Activated CD4-positive, alpha-beta memory T cell treated with anti-CD3 and anti-CD28 coated beads, Interleukin-2, amount 10 ng/mL, durations not matched to agents 7 days and 5 days (primary cell): ENCODE measurements at regions not wholly inside any gene's neighbourhood (a gene's known extent, or its start where the extent isn't known, plus 50 kb on each side); places are given as distances from the start of the nearest gene placed in this dataset.
A peak's percentile ranks its signal among the peaks of the same experiment; 100 is the strongest.

ENCODE experiments used
- CTCF ChIA-PET: fragments of 350-600 bp; sonication (Branson Sonifier 250); formaldehyde crosslinking; loops from one replicate; lab custom pipeline; 2021; ENCODE audit warnings: antibody characterized with exemption, inconsistent platforms; lab: Charles Lee
- POLR2A ChIA-PET: fragments of 350-600 bp; sonication (Branson Sonifier 250); formaldehyde crosslinking; loops from one replicate; lab custom pipeline; 2021; ENCODE audit warnings: antibody characterized with exemption; lab: Charles Lee
- DNase-seq: peaks from one replicate; pipeline ENCODE4 v3.0.0-alpha.2; 2020
- H3K27ac Mint-ChIP-seq: one replicate; pipeline ENCODE4 v1.8.0; 2021; ENCODE audit warnings: mild to moderate bottlenecking, mixed read lengths
- H3K27me3 Mint-ChIP-seq: one replicate; pipeline ENCODE4 v1.8.0; 2021; ENCODE audit warnings: mixed read lengths
- H3K36me3 Mint-ChIP-seq: one replicate; pipeline ENCODE4 v1.8.0; 2021; ENCODE audit warnings: low read depth, mixed read lengths
- H3K4me1 Mint-ChIP-seq: one replicate; pipeline ENCODE4 v1.8.0; 2021; ENCODE audit warnings: mixed read lengths
- H3K4me3 Mint-ChIP-seq: one replicate; pipeline ENCODE4 v1.8.0; 2021; ENCODE audit warnings: mild to moderate bottlenecking, mixed read lengths
- H3K9me3 Mint-ChIP-seq: one replicate; pipeline ENCODE4 v1.8.0; 2021; ENCODE audit warnings: mixed read lengths

DNA sequence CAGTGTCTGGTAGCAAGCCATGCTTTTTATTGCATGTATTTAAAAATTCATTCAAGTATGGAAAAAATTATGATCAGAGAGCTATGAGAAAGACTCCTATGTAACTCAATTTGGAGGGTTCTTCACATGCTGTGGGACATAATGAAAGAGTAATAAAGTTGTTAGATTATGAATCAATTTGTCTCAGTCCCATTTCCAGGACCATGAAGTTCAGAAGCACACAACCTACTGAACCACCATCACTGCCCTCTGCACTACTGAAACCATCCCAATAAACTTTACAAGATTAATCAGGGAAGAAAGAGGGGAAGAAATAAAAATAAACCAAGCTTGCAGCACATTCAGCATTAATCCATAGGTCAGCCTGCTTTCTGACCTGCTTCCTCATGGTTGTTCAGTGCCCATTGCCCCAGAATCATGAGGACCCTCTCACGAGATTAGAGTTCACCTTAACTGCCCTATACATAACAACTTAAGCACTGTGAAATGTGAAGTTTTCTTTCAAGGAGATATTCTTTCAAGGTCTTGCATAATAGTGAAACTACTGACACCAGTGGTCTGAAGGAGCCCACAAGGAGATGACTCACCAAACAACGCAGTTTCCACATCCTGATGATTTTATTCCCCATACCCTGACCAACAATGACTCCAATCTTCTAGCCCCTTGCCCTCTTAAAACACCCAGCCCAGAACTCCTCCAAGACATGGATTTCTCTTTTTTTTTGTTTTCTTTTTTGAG, 171.5 kb upstream of the ADCY1 start:
- no peak overlapping the region for H3K4me3 Mint-ChIP-seq
- peaks cover 7% of the 10 kb centered on the region for H3K9me3 Mint-ChIP-seq
- peaks cover 5% of the 10 kb centered on the region for H3K27me3 Mint-ChIP-seq
- CTCF ChIA-PET = no interaction called here
- no peak overlapping the region for H3K27ac Mint-ChIP-seq
- POLR2A ChIA-PET = no interaction called here
- no peaks in the 10 kb centered on the region for H3K36me3 Mint-ChIP-seq
- peak; percentile 26 for DNase-seq
- H3K4me1 Mint-ChIP-seq = peaks cover 14% of the 10 kb centered on the region

DNA sequence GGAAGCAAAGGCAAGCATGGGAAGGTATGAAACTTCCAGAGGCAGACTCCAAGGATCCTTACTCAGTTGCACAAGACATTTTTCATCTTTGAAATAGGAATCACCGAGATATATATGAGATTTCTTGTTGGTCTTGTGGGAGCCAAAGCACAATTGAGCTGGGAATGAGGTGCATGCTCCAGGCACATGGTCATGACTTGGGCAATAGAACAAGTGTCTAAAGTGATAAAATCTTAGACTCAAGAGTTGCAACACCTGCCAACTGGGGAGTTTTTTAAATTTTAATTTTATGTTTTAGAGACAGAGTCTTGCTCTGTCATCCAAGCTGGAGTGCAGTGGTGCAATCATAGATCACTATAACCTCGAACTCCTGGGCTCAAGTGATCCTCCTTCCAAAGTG, 169.5 kb upstream of the ADCY1 start:
- Mint-ChIP-seq H3K27ac (no peak overlapping the region), H3K36me3 (no peaks in the 10 kb centered on the region)

DNA sequence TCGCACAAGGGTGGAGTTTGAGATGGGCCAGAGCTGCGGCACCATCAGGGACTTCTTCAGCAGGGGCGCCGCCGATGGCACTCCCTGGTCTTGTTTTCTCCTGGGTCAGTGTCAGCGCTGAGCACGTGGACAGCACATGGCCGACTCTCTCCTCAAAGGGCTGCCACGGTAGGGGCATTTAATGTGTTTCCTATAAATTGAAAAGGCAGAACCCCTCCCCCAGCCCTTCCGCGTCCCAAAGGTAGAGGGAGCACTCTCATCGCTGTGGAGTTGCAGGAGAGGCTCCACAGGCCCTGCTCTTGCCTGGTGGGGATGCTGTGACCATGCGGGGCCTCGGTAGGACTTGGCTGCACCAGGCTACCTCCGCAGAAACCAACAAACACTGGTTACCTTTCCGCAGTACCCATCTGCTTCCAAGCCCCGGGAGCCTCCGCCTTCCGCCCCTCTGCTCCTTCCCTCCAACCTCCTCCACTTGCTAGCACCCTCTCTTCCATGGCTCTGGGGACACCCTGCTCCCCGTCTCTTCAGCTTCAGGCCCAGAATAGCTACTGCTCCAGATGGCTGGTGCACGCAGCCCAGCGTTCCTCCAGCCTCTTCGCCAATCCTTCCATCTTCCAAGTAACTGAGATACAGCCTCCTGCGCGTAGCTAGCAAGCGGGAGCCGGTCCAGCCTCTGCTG, 166.3 kb upstream of the ADCY1 start:
- Mint-ChIP-seq H3K9me3 (peaks cover 11% of the 10 kb centered on the region), H3K27ac (no peak overlapping the region), H3K27me3 (peaks cover 5% of the 10 kb centered on the region), H3K36me3 (no peaks in the 10 kb centered on the region), H3K4me3 (no peak overlapping the region), H3K4me1 (peaks cover 7% of the 10 kb centered on the region)
- ChIA-PET POLR2A (no interaction called here), CTCF (no interaction called here)
- DNase-seq = no peak

More for the DNA sequence above, 169.5 kb upstream of the ADCY1 start:
- Mint-ChIP-seq H3K4me1 (peaks cover 14% of the 10 kb centered on the region), H3K9me3 (peaks cover 7% of the 10 kb centered on the region), H3K4me3 (no peak overlapping the region), H3K27me3 (peaks cover 5% of the 10 kb centered on the region)
- CTCF ChIA-PET = no interaction called here
- POLR2A ChIA-PET = no interaction called here
- DNase-seq = no peak

GRCh38 chr7:45408409-45408737, 165.8 kb upstream of the ADCY1 start:
- no peaks in the 10 kb centered on the region for H3K36me3 Mint-ChIP-seq
- peaks cover 5% of the 10 kb centered on the region for H3K4me1 Mint-ChIP-seq
- peaks cover 4% of the 10 kb centered on the region for H3K27me3 Mint-ChIP-seq
- no peak overlapping the region for H3K27ac Mint-ChIP-seq
- DNase-seq = no peak
- CTCF ChIA-PET = no interaction called here
- peaks cover 10% of the 10 kb centered on the region for H3K9me3 Mint-ChIP-seq
- POLR2A ChIA-PET = no interaction called here
- no peak overlapping the region for H3K4me3 Mint-ChIP-seq

- POLR2A ChIA-PET = no interaction called here
- H3K27me3 Mint-ChIP-seq = no peaks in the 10 kb centered on the region
Measured at GRCh38 chr7:45410893-45411292, 163.3 kb upstream of the ADCY1 start.

DNA sequence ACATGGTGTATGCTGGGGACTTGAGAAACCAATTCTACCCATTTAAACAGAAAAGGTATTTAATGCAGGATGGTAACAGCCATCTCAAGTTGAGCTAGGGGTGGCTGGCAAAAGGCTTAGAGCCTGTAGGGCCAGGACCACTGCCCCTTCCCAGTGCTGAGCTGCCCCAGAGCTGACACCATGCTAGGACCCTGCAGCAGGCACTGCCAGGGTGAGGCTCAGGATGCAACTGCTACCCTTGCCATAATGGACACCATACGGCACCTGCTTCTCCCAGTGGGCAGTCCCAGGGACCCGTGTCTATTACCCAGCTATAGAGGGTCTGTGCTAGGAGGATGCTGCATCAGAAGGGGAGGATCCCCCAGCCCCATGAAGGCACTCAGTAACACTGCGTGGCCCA, 160.7 kb upstream of the ADCY1 start:
- ChIA-PET POLR2A (no interaction called here), CTCF (no interaction called here)

More at GRCh38 chr7:45410893-45411292, 163.3 kb upstream of the ADCY1 start:
- Mint-ChIP-seq H3K36me3 (no peaks in the 10 kb centered on the region), H3K4me1 (no peaks in the 10 kb centered on the region), H3K27ac (no peak overlapping the region), H3K9me3 (peaks cover 5% of the 10 kb centered on the region), H3K4me3 (no peak overlapping the region)
- CTCF ChIA-PET = no interaction called here
- DNase-seq = no peak

GRCh38 chr7:45414226-45414625, 159.9 kb upstream of the ADCY1 start:
- CTCF ChIA-PET = no interaction called here
- H3K4me3 Mint-ChIP-seq = no peak overlapping the region
- H3K36me3 Mint-ChIP-seq = no peaks in the 10 kb centered on the region
- no peak for DNase-seq
- peaks cover 2% of the 10 kb centered on the region for H3K4me1 Mint-ChIP-seq
- peaks cover 5% of the 10 kb centered on the region for H3K9me3 Mint-ChIP-seq
- POLR2A ChIA-PET = no interaction called here
- H3K27ac Mint-ChIP-seq = no peak overlapping the region
- peaks cover 6% of the 10 kb centered on the region for H3K27me3 Mint-ChIP-seq

More for the DNA sequence above, 160.7 kb upstream of the ADCY1 start:
- no peaks in the 10 kb centered on the region for H3K36me3 Mint-ChIP-seq
- peaks cover 2% of the 10 kb centered on the region for H3K4me1 Mint-ChIP-seq
- DNase-seq = no peak
- H3K27me3 Mint-ChIP-seq = peaks cover 6% of the 10 kb centered on the region
- H3K4me3 Mint-ChIP-seq = no peak overlapping the region
- H3K27ac Mint-ChIP-seq = no peak overlapping the region
- peaks cover 5% of the 10 kb centered on the region for H3K9me3 Mint-ChIP-seq

GRCh38 chr7:45415265-45415664, 158.9 kb upstream of the ADCY1 start:
- no peak for DNase-seq
- H3K4me3 Mint-ChIP-seq = no peak overlapping the region
- peaks cover 11% of the 10 kb centered on the region for H3K27me3 Mint-ChIP-seq
- no peak overlapping the region for H3K27ac Mint-ChIP-seq
- ChIA-PET CTCF (no interaction called here), POLR2A (no interaction called here)
- H3K4me1 Mint-ChIP-seq = peaks cover 2% of the 10 kb centered on the region
- H3K36me3 Mint-ChIP-seq = no peaks in the 10 kb centered on the region
- peaks cover 5% of the 10 kb centered on the region for H3K9me3 Mint-ChIP-seq

DNA sequence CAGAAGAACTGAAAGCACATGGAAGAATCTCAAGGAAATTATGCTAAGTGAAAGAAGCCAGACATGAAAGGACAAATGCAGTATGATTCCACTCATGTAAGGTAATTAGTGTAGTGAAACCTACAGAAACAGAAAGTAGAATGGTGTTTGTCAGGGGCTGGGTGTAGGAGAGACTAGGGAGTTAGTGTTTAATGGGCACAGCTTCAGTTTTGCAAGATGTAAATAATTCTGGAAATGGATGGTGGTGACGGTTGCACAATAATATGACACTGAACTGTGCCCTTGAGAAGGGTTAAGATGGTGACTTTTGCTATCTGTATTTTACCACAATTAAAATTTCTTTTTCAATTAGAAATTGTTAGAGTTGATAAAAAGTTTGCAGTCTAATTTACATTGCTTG, 157.3 kb upstream of the ADCY1 start:
- Mint-ChIP-seq H3K4me1 (peaks cover 2% of the 10 kb centered on the region), H3K36me3 (no peaks in the 10 kb centered on the region), H3K9me3 (peaks cover 3% of the 10 kb centered on the region), H3K27ac (no peak overlapping the region), H3K4me3 (no peak overlapping the region), H3K27me3 (peaks cover 11% of the 10 kb centered on the region)
- no peak for DNase-seq
- ChIA-PET POLR2A (no interaction called here), CTCF (no interaction called here)

- no peak overlapping the region for H3K4me3 Mint-ChIP-seq
- peaks cover 11% of the 10 kb centered on the region for H3K27me3 Mint-ChIP-seq
- H3K9me3 Mint-ChIP-seq = no peaks in the 10 kb centered on the region
- no peaks in the 10 kb centered on the region for H3K36me3 Mint-ChIP-seq
- H3K4me1 Mint-ChIP-seq = peaks cover 2% of the 10 kb centered on the region
- DNase-seq = no peak
- POLR2A ChIA-PET = no interaction called here
- no peak overlapping the region for H3K27ac Mint-ChIP-seq
- CTCF ChIA-PET = no interaction called here
Measured at GRCh38 chr7:45417268-45417667, 156.9 kb upstream of the ADCY1 start.

GRCh38 chr7:45417735-45418134, 156.4 kb upstream of the ADCY1 start:
- Mint-ChIP-seq H3K36me3 (no peaks in the 10 kb centered on the region), H3K27ac (no peak overlapping the region), H3K4me1 (peaks cover 2% of the 10 kb centered on the region), H3K9me3 (no peaks in the 10 kb centered on the region), H3K27me3 (peaks cover 13% of the 10 kb centered on the region), H3K4me3 (no peak overlapping the region)
- ChIA-PET CTCF (no interaction called here), POLR2A (no interaction called here)
- no peak for DNase-seq

DNA sequence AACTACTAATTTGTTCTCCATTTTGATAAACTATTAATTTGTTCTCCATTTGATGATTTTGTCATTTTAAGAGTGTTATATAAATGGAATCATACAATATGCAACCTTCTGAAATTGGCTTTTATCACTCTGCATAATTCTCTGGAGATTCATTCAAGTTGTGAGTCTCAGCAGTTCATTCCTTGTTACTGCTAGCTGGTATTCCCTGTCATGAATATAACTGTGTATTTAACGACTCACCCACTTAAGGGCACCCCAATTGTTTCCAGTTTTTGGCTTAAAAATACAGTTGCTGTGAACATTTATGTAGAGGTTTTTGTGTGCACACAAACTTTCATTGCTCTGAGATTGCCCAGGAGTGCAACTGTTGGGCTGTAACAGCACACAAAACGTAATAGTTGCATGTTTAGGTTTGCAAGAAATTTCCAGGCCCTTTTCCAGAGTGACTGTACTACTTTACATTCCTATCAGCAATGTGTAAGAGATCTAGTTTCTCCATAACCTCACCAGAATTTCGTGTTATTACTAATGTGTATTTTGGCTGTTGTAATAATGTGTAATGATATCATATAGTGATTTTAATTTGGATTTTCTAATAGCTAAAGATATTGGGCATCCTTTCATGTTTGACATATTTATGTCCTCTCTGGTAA, 153.2 kb upstream of the ADCY1 start:
- POLR2A ChIA-PET = no interaction called here
- H3K4me3 Mint-ChIP-seq = no peak overlapping the region
- H3K27ac Mint-ChIP-seq = no peak overlapping the region
- no peaks in the 10 kb centered on the region for H3K36me3 Mint-ChIP-seq
- CTCF ChIA-PET = no interaction called here
- DNase-seq = no peak
- peaks cover 2% of the 10 kb centered on the region for H3K4me1 Mint-ChIP-seq
- peaks cover 13% of the 10 kb centered on the region for H3K27me3 Mint-ChIP-seq
- no peaks in the 10 kb centered on the region for H3K9me3 Mint-ChIP-seq

- Mint-ChIP-seq H3K4me3 (no peak overlapping the region), H3K9me3 (no peaks in the 10 kb centered on the region), H3K36me3 (no peaks in the 10 kb centered on the region), H3K27me3 (peaks cover 13% of the 10 kb centered on the region), H3K4me1 (peaks cover 1% of the 10 kb centered on the region), H3K27ac (no peak overlapping the region)
- CTCF ChIA-PET = no interaction called here
- no peak for DNase-seq
- POLR2A ChIA-PET = no interaction called here
Measured at GRCh38 chr7:45421806-45422205, 152.4 kb upstream of the ADCY1 start.
